ENCODE measurements at regions not wholly inside any gene's neighbourhood (a gene's known extent, or its start where the extent isn't known, plus 50 kb on each side); places are given as distances from the start of the nearest gene placed in this dataset.
"Not testable (repeated sequence)": the region's sequence is repeated elsewhere in the genome, so short reads cannot be mapped to it uniquely, and the experiment has no call there.

GRCh38 chr3:43817825-43818224 is 127.1 kb downstream of the ABHD5 start:
- no peak for ATAC-seq
- DNase-seq (ENCODE audit: low spot score), result no peak
- intact Hi-C loops (cut with DNase I), result no loop called here

GRCh38 chr3:43818229-43818628 is 127.5 kb downstream of the ABHD5 start:
- DNase-seq (ENCODE audit: low spot score), result no peak
- no peak for ATAC-seq
- intact Hi-C loops (cut with DNase I), result no loop called here

DNA sequence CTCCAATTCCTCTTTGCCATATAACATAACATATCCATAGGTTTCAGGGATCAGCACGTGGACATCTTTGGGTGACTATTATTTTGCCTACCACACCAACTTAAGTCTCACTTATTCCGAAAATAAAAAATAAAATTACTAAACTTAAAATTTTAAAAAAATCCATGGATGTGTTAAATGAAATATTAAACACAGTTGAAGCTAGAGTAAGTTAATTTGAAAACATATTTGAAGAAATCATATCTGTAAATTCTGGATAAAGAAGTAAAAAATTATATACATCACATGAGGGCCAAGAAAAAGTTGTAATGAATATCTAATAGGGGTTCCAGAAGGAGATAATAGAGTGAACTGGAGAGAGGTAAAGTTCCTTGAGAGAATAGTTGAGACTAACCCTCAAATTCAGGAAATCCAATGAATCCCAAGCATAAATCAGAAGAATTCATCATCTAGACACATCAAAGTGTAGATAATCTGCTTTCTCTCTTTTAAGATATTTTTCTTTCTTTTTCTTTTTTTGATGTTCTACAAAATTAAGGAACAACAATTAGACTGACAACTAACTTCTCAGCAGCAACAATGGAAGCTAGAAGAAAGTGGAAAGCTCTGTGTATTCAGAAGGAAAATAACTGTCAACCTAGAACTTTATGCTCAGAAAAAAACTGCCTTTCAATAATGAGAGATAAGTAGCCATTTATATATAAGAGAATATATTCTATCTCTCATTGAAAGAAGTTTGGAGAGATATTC is 147.4 kb downstream of the ABHD5 start:
- ATAC-seq (no peak), DNase-seq (ENCODE audit: low spot score) (no peak)
- intact Hi-C loops (cut with DNase I), result loop anchor here (5.0 kb wide), 1 partner anchor 1504 kb away; no protein-coding TSS in a partner anchor

DNA sequence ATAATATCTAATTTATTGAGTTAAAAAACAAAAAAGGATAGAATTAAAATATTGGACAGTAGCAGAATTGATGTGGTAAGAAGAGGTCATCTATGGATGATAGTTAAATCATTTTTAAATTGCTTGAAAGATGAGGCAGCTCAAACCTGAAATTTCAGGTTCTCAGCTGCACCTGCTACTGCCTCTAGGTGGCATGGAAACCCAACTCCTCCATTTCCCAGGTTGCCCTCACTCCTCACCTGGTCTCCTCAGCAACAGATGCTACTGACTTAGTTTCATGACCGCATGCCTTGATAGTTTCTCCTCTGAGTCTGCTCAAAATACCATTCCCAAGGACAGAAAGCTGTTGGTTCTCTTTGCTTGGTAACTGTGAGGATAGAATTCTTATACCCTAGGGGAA is 148.1 kb downstream of the ABHD5 start:
- intact Hi-C loops (cut with DNase I), result loop anchor here (5.0 kb wide), 1 partner anchor 1503 kb away; no protein-coding TSS in a partner anchor
- no peak for ATAC-seq
- no peak for DNase-seq (ENCODE audit: low spot score)

DNA sequence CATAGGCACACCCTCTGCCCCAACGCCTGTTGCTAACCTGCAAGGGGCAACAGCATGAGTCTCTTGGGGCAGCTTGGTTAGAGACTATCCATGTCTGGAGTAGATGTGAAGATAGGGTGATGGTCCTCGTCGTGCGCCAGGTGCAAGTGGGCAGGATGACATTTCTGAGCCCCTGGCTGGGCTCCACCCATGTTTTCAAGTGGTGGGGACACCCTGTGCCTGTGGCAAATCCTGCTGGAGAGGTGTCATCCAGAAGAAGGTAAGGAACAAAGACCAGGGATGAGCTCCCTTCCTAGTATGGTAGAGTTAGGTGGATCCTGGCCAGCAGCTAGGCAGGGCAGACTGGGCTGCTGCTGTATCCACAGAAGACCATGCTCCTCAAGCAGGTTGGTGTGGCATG is 152.6 kb downstream of the ABHD5 start:
- DNase-seq (ENCODE audit: low spot score), result no peak
- no peak for ATAC-seq
- intact Hi-C loops (cut with DNase I), result no loop called here

GRCh38 chr3:43844757-43845156 is 154.0 kb downstream of the ABHD5 start:
- DNase-seq (ENCODE audit: low spot score) (no peak), ATAC-seq (no peak)
- intact Hi-C loops (cut with DNase I), result no loop called here

DNA sequence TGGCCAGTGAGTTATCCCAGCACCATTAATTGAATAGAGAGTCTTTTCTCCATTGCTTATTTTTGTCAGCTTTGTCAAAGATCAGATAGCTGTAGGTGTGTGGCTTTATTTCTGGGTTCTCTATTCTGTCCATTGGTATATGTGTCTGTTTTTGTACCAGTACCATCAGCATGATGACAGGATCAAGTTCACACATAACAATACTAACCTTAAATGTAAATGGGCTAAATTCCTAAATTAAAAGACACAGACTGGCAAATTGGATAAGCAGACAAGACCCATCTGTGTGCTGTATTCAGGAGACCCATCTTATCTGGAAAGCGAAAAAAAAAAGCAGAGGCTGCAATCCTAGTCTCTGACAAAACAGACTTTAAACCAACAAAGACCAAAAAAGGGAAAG is 154.8 kb downstream of the ABHD5 start:
- ATAC-seq; intact Hi-C loops (cut with DNase I); DNase-seq (ENCODE audit: low spot score): not testable (repeated sequence)

GRCh38 chr3:43852066-43852465 is 161.3 kb downstream of the ABHD5 start:
- ATAC-seq (no peak), DNase-seq (ENCODE audit: low spot score) (no peak)
- intact Hi-C loops (cut with DNase I), result no loop called here

- ATAC-seq (no peak), DNase-seq (ENCODE audit: low spot score) (no peak)
- intact Hi-C loops (cut with DNase I), result no loop called here
These were observed 163.5 kb downstream of the ABHD5 start for GRCh38 chr3:43854283-43854682.

GRCh38 chr3:43854916-43855315 is 164.2 kb downstream of the ABHD5 start:
- intact Hi-C loops (cut with DNase I), result no loop called here
- no peak for DNase-seq (ENCODE audit: low spot score)
- no peak for ATAC-seq

- DNase-seq (ENCODE audit: low spot score) (peak; percentile 65), ATAC-seq (peak; percentile 74)
- intact Hi-C loops (cut with DNase I), result no loop called here
These were observed 165.0 kb downstream of the ABHD5 start for GRCh38 chr3:43855674-43856299.

- DNase-seq (ENCODE audit: low spot score) (no peak), ATAC-seq (no peak)
- intact Hi-C loops (cut with DNase I), result no loop called here
These were observed 165.6 kb downstream of the ABHD5 start for GRCh38 chr3:43856351-43856750.

DNA sequence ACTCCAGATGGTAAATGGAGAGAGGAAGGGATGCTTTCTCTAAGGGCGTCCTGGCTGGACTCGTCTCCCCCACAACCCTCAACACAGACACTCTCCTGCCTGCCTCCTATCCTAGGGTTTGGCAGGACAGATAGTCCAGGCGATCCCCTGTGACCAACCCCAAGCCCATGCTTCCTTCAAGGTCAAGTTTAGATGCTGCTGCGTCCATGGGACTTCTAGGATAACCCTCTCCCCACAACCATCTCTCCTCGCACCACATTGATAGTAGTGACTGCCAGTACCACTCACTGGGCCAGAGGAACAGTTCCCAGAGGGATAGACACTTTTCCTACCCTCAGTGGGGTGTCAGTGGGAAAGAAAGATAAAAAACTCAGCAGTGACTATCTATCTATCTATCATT is 166.0 kb downstream of the ABHD5 start:
- DNase-seq (ENCODE audit: low spot score) (no peak), ATAC-seq (no peak)
- intact Hi-C loops (cut with DNase I), result no loop called here

DNA sequence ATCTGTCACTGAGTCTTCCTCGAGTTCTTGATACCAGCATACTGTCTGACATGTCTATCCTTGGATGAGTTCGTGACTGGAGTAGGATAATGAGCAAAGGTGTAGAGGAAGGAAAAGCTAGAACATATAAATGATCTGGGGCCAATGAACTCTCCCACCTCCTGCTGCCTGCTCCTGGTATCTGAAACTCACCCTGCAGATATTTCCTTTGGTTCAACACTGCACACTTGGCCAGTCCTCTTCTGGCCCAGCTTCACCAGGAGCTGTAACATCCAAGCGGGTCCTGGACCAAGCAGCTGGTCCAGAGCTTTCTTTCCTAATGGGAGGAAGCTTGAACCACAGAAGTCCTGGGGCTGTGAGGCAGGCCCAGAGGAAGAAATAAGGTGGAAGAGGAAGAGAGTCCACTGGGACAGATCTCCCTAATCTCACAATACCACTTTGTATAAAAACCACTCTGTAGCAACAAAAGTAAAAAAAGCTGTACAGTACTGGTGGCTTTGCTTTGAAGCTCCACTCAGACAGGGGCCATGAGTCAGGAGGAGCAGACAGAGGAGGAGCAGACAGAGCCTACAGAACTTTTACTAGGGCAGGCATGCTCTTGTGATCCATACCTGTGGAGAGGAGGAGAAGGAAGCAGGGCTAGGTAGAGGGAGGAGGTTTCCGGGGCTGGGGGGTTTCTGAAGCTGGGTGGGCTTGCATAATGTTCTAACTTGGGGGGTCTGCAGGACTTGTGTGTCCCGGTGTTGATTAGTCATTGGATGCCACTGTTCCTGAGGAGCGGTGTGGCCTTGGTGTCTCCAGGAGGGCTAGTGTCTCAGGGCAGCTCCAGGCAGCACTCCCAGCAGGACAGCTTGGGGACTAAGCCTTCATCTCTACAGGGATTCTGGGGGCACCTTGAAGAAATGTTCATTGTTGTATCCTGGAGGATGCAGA is 166.9 kb downstream of the ABHD5 start:
- intact Hi-C loops (cut with DNase I), result no loop called here

DNA sequence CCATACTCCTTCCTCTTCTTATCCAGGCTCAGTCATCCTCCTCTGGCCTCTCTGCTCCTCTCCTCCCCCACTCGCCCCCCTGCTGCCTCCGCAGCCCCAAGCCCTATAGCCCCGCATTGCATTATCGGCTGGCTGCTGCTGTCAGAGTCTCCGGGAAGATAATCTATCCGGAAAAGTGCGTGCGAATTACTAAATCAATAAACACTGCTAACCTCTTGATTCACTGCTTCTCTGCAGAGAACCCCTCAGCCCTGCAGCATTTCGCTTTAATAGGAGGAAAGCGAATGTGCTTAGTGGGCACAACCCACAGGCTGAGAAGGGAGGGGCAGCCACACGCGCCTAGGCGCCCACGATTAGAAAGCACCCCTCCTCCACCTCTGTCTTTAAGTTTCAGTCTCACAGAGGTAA is 167.6 kb downstream of the ABHD5 start:
- ATAC-seq, result no peak
- intact Hi-C loops (cut with DNase I), result no loop called here
- no peak for DNase-seq (ENCODE audit: low spot score)

More for the DNA sequence above, 166.9 kb downstream of the ABHD5 start:
- ATAC-seq, result no peak
- no peak for DNase-seq (ENCODE audit: low spot score)

DNA sequence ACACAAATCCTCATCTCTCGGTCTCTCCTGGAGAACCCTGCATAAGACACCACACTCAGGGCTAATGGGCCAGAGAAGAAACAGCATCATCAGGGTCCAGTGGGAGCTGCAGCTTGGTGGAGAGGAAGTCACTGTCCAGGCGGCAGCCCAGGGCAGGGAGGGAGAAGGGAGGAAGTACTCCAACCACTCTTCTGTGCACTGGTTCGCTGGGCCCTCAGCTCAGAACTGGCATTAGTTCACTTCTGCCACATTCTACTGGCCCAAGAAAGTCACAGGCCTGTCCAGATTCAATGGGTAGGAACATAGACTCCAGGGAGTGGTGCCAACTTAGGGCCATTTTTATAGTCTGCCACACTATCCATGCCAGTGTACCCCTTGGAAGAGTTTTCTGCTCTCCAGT is 169.0 kb downstream of the ABHD5 start:
- intact Hi-C loops (cut with DNase I), result no loop called here
- DNase-seq (ENCODE audit: low spot score), result no peak
- no peak for ATAC-seq

- intact Hi-C loops (cut with DNase I), result no loop called here
- no peak for ATAC-seq
- no peak for DNase-seq (ENCODE audit: low spot score)
These were observed 170.9 kb downstream of the ABHD5 start for GRCh38 chr3:43861635-43862034.

GRCh38 chr3:43862470-43862869 is 171.7 kb downstream of the ABHD5 start:
- ATAC-seq (no peak), DNase-seq (ENCODE audit: low spot score) (no peak)
- intact Hi-C loops (cut with DNase I), result no loop called here

DNA sequence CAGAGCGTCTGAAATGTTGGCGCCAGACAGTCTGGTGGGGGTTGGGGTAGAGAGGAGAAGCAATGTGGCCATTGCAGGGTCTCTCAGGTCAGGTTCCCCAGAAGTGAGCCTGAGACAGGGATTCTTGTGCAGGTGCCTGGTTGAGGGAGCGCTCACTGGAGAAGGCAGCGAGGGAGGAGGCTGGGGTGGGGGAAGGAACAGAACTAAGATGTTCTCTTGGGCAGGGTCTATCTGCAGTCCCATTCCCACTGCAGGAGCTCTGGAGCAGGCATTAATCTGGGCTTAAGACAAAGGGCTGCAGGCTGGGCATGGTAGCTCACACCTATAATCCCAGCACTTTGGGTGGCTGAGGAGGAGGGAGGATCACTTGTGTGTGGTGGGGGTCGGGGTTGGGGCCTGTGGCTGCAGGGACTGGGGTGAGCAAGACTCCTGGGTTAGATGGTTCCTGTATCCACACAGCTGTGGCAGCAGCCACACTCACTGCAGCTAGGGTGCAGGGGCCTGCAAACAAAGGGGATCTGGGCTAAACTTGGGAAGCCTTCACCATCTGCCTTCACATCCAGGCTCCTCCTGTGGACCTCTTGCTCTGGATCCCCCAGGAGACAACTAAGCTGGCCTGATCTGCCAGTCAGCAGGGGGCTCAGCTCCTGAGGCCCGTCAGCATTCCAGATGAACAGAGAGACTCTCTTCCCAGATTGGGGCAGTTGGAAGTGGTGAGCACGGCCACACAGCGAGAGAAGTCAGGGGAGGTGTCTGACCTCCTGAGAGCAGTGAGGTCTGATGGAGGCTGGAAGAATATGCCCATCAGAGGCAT is 172.5 kb downstream of the ABHD5 start:
- intact Hi-C loops (cut with DNase I), result no loop called here
- DNase-seq (ENCODE audit: low spot score) (no peak), ATAC-seq (no peak)

Data from sciatic nerve (tissue), 2 donors.